Caco-2 (cell line): ENCODE measurements at regions not wholly inside any gene's neighbourhood (a gene's known extent, or its start where the extent isn't known, plus 50 kb on each side); places are given as distances from the start of the nearest gene placed in this dataset.

Experiments used
- BruUV-seq: library from RNA; stranded (reverse); fragments of 400-500 nt; replicated peaks from 2 replicates; lab custom pipeline; 2021; lab: Mats Ljungman, UMichigan
- CTCF ChIA-PET: fragments of 300-600 bp; sonication (Branson Sonifier 250); formaldehyde crosslinking; loops from one replicate; lab custom pipeline; 2022; ENCODE audit warnings: antibody characterized with exemption; lab: Charles Lee
- POLR2A ChIA-PET: fragments of 300-600 bp; sonication (Branson Sonifier 250); formaldehyde crosslinking; loops from one replicate; lab custom pipeline; 2022; ENCODE audit warnings: antibody characterized with exemption; lab: Charles Lee
- DNase-seq, 2 experiments: peaks; one replicate each; pipeline versions ENCODE4 v3.0.0 to v3.0.0-alpha.2; 2020 to 2022
- H3K27me3 ChIP-seq: replicated peaks from 2 replicates; pipeline ENCODE4 v1.6.0; 2011; ENCODE audit warnings: low read length; ENCODE audit not compliant: control insufficient read depth, insufficient read depth
- H3K36me3 ChIP-seq: 2 replicates; pipeline ENCODE4 v1.5.1; 2011; ENCODE audit warnings: low read length; ENCODE audit not compliant: control insufficient read depth, insufficient read depth
- H3K4me1 ChIP-seq: fragments of 250-450 bp; sonication (Bioruptor Pico); 2 replicates; pipeline ENCODE4 v1.5.1; 2020; ENCODE audit warnings: mild to moderate bottlenecking
- H3K4me3 ChIP-seq: 2 replicates; pipeline ENCODE4 v1.5.1; 2011; ENCODE audit warnings: low read depth, mild to moderate bottlenecking, control low read depth, low read length
- H3K9me3 ChIP-seq: fragments of 250-450 bp; sonication (Bioruptor Pico); 2 replicates; pipeline ENCODE4 v1.5.1; 2020; ENCODE audit warnings: mild to moderate bottlenecking, moderate library complexity
- H3K27ac Mint-ChIP-seq: one replicate; pipeline ENCODE4 v1.8.0; 2022; ENCODE audit warnings: mixed read lengths; ENCODE audit not compliant: unreplicated experiment
- H3K27me3 Mint-ChIP-seq: one replicate; pipeline ENCODE4 v1.8.0; 2022; ENCODE audit warnings: mixed read lengths; ENCODE audit not compliant: insufficient read depth, unreplicated experiment
- H3K36me3 Mint-ChIP-seq: one replicate; pipeline ENCODE4 v1.8.0; 2022; ENCODE audit warnings: mild to moderate bottlenecking, mixed read lengths; ENCODE audit not compliant: insufficient read depth, unreplicated experiment
- H3K4me1 Mint-ChIP-seq: one replicate; pipeline ENCODE4 v1.8.0; 2022; ENCODE audit warnings: low read depth, mixed read lengths; ENCODE audit not compliant: unreplicated experiment
- H3K4me3 Mint-ChIP-seq: one replicate; pipeline ENCODE4 v1.8.0; 2022; ENCODE audit warnings: mild to moderate bottlenecking, moderate library complexity, mixed read lengths; ENCODE audit not compliant: unreplicated experiment
- H3K9me3 Mint-ChIP-seq: one replicate; pipeline ENCODE4 v1.8.0; 2022; ENCODE audit warnings: mixed read lengths; ENCODE audit not compliant: unreplicated experiment
- CTCF ChIP-seq, 2 experiments: fragments of 200-600 bp in 1 of 2; IDR thresholded peaks; 1 replicate in 1 of 2; 2 replicates in 1 of 2; pipeline versions ENCODE4 v1.5.1 to v1.8.0; 2011 to 2022; ENCODE audit warnings: antibody characterized with exemption in 1 of 2, control low read depth in 1 of 2, inconsistent platforms in 1 of 2, low read depth in 1 of 2, low read length in 1 of 2, mild to moderate bottlenecking in 1 of 2, moderate library complexity in 1 of 2; ENCODE audit not compliant: insufficient read depth in 1 of 2, severe bottlenecking in 1 of 2, unreplicated experiment in 1 of 2
- intact Hi-C: fragments of 100-400 bp; cut with micrococcal nuclease; formaldehyde crosslinking; loops from one replicate; pipeline ENCODE4 v1.10.0; 2022; ENCODE audit not compliant: unreplicated experiment

- Mint-ChIP-seq H3K4me3 (no peak overlapping the region), H3K27ac (no peak overlapping the region), H3K4me1 (no peaks in the 10 kb centered on the region), H3K36me3 (no peaks in the 10 kb centered on the region), H3K27me3 (peaks cover 4% of the 10 kb centered on the region), H3K9me3 (no peaks in the 10 kb centered on the region)
- Histone ChIP-seq H3K9me3 (no peaks in the 10 kb centered on the region), H3K4me1 (no peaks in the 10 kb centered on the region), H3K27me3 (0 out of 2 replicates have a peak, but pooled peaks cover 1% of the 10 kb centered on the region), H3K36me3 (no peaks in the 10 kb centered on the region), H3K4me3 (no peak overlapping the region)
- ChIA-PET POLR2A (no interaction called here), CTCF (interaction anchor here (0.7 kb wide), 1 partner anchor 77 kb away, joined by 3 read pairs; no protein-coding TSS in a partner anchor)
- TF ChIP-seq CTCF (IDR thresholded peaks at IDR 0.05; ENCODE audit: insufficient read depth in 1 of 2, low read depth in 1 of 2, low read length in 1 of 2, severe bottlenecking in 1 of 2, unreplicated experiment in 1 of 2) = no peak
- BruUV-seq = no TSS peak
- DNase-seq = peak; percentile 61 to 76
- intact Hi-C loops = no loop called here
These were observed 182.5 kb downstream of the MAFB start for GRCh38 chr20:40506537-40506939.

DNA sequence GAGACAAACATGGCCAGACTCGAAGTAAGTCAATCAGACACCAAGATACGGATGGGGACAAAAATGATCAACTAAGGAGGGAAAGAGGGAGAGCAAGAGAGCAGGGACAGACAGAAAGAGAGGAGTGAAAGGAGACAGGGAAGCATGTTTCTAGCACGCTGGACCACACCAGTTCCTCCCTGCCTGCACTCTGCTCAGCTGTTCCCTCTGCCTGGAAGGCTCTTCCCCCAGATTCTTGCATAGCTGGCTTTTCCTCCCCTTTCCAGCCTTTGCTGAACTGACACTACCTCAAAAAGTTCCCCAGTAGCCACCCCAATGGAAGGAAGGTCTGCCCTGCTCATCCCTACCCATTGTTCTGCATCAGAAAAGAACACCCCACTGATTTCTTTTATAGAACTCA is 185.9 kb downstream of the MAFB start:
- POLR2A ChIA-PET = no interaction called here
- CTCF ChIA-PET = no interaction called here

DNA sequence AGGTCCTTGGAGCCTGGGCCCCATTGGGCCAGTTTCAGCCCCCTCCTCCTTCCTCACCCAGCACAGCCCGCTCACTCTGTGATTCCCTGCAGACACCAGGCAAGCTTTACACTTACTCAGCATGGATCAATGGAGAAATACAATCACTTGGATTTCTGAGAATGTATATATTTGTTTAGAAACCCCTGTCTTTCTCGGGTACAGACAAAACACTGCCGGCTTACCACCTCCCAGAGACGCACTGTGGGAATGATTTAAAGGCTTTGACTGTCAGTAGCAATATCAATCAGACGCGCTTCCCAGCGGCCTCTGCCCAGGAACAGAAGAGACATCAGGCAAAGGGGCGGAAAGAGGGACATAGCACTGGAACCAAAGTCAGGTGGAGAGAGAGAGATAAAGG is 186.5 kb downstream of the MAFB start:
- H3K27me3 Mint-ChIP-seq = peaks cover 6% of the 10 kb centered on the region
- DNase-seq = no peak
- BruUV-seq = no TSS peak
- Histone ChIP-seq H3K4me3 (no peak overlapping the region), H3K36me3 (no peaks in the 10 kb centered on the region), H3K27me3 (0 out of 2 replicates have a peak, but pooled peaks cover 1% of the 10 kb centered on the region), H3K9me3 (no peaks in the 10 kb centered on the region), H3K4me1 (no peaks in the 10 kb centered on the region)
- intact Hi-C loops = no loop called here
- no peaks in the 10 kb centered on the region for H3K36me3 Mint-ChIP-seq
- no peak for TF ChIP-seq CTCF (IDR thresholded peaks at IDR 0.05; ENCODE audit: insufficient read depth in 1 of 2, low read depth in 1 of 2, low read length in 1 of 2, severe bottlenecking in 1 of 2, unreplicated experiment in 1 of 2)
- ChIA-PET POLR2A (no interaction called here), CTCF (no interaction called here)
- H3K9me3 Mint-ChIP-seq = no peaks in the 10 kb centered on the region
- H3K27ac Mint-ChIP-seq = no peak overlapping the region
- no peak overlapping the region for H3K4me3 Mint-ChIP-seq
- no peaks in the 10 kb centered on the region for H3K4me1 Mint-ChIP-seq

More for the DNA sequence above, 185.9 kb downstream of the MAFB start:
- BruUV-seq = no TSS peak
- 0 out of 2 replicates have a peak, but pooled peaks cover 1% of the 10 kb centered on the region for H3K27me3 ChIP-seq
- no peak for DNase-seq
- H3K4me1 ChIP-seq = no peaks in the 10 kb centered on the region
- intact Hi-C loops = no loop called here
- H3K9me3 Mint-ChIP-seq = no peaks in the 10 kb centered on the region
- peaks cover 6% of the 10 kb centered on the region for H3K27me3 Mint-ChIP-seq
- TF ChIP-seq CTCF (IDR thresholded peaks at IDR 0.05; ENCODE audit: insufficient read depth in 1 of 2, low read depth in 1 of 2, low read length in 1 of 2, severe bottlenecking in 1 of 2, unreplicated experiment in 1 of 2) = no peak
- no peak overlapping the region for H3K27ac Mint-ChIP-seq
- no peaks in the 10 kb centered on the region for H3K36me3 Mint-ChIP-seq
- H3K4me3 ChIP-seq = no peak overlapping the region
- no peaks in the 10 kb centered on the region for H3K36me3 ChIP-seq
- no peaks in the 10 kb centered on the region for H3K4me1 Mint-ChIP-seq
- no peaks in the 10 kb centered on the region for H3K9me3 ChIP-seq
- H3K4me3 Mint-ChIP-seq = no peak overlapping the region
